ENCODE measurements at regions not wholly inside any gene's neighbourhood (a gene's known extent, or its start where the extent isn't known, plus 50 kb on each side); places are given as distances from the start of the nearest gene placed in this dataset.

- Histone ChIP-seq H3K36me3 (ENCODE audit: control insufficient read depth in 2 of 2, insufficient read depth in 2 of 2, low read length in 1 of 2) (no peaks in the 10 kb centered on the region), H3K4me1 (ENCODE audit: control insufficient read depth in 2 of 2, insufficient read depth in 2 of 2, low read length in 2 of 2) (no peaks in the 10 kb centered on the region), H3K4me3 (ENCODE audit: low read length in 2 of 2) (no peak overlapping the region), H3K27me3 (ENCODE audit: control insufficient read depth in 2 of 2, insufficient read depth in 1 of 2, low read length in 1 of 2) (no peaks in the 10 kb centered on the region), H3K27ac (ENCODE audit: low read depth in 1 of 2, low read length in 1 of 2) (no peak overlapping the region), H3K9me3 (ENCODE audit: control insufficient read depth in 2 of 2, insufficient read depth in 1 of 2, low read length in 1 of 2) (peaks cover 0 to 7% of the 10 kb centered on the region in 2 donors)
- 88% methylated on average over 2 of the region's 2 CpGs for WGBS
- DNase-seq (ENCODE audit: low read depth in 6 of 9, low spot score in 9 of 9), result no peak
Observed at GRCh38 chr3:161969867-161970266, 473.3 kb downstream of the OTOL1 start.

- H3K27me3 ChIP-seq (ENCODE audit: control insufficient read depth in 2 of 2, insufficient read depth in 1 of 2, low read length in 1 of 2), result no peaks in the 10 kb centered on the region
- H3K4me3 ChIP-seq (ENCODE audit: low read length in 2 of 2), result no peak overlapping the region
- no peaks in the 10 kb centered on the region for H3K36me3 ChIP-seq (ENCODE audit: control insufficient read depth in 2 of 2, insufficient read depth in 2 of 2, low read length in 1 of 2)
- no peak overlapping the region for H3K27ac ChIP-seq (ENCODE audit: low read depth in 1 of 2, low read length in 1 of 2)
- no peaks in the 10 kb centered on the region for H3K4me1 ChIP-seq (ENCODE audit: control insufficient read depth in 2 of 2, insufficient read depth in 2 of 2, low read length in 2 of 2)
- H3K9me3 ChIP-seq (ENCODE audit: control insufficient read depth in 2 of 2, insufficient read depth in 1 of 2, low read length in 1 of 2), result peaks cover 0 to 22% of the 10 kb centered on the region in 2 donors
- WGBS, result 95% methylated on average over 2 of the region's 2 CpGs
- DNase-seq (ENCODE audit: low read depth in 6 of 9, low spot score in 9 of 9), result no peak
Observed at GRCh38 chr3:161975201-161975600, 478.6 kb downstream of the OTOL1 start.

DNA sequence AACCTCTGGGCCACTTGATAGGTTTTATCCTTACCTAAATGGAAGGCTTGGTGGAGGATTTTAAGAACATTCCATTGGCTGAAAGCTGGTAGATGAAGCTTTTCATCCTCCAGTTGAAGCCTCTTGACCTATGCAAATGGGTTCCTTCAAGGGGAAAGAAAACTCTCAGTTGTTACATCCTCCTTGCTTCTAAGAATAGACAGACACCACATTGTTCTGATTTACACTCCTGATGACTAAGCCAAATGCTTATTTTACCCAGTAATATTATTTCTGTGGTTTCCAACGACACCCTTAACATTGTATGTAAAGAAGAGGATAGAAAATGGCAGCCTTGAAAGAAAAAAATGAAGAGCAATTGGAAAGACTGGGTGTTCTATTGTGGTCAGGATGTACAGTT, 480.5 kb downstream of the OTOL1 start:
- 47% methylated on average over 1 of the region's 1 CpG for WGBS
- no peak for DNase-seq (ENCODE audit: low read depth in 6 of 9, low spot score in 9 of 9)
- Histone ChIP-seq H3K36me3 (ENCODE audit: control insufficient read depth in 2 of 2, insufficient read depth in 2 of 2, low read length in 1 of 2) (no peaks in the 10 kb centered on the region), H3K27ac (ENCODE audit: low read depth in 1 of 2, low read length in 1 of 2) (no peak overlapping the region), H3K9me3 (ENCODE audit: control insufficient read depth in 2 of 2, insufficient read depth in 1 of 2, low read length in 1 of 2) (peaks cover 0 to 22% of the 10 kb centered on the region in 2 donors), H3K27me3 (ENCODE audit: control insufficient read depth in 2 of 2, insufficient read depth in 1 of 2, low read length in 1 of 2) (no peaks in the 10 kb centered on the region), H3K4me1 (ENCODE audit: control insufficient read depth in 2 of 2, insufficient read depth in 2 of 2, low read length in 2 of 2) (no peaks in the 10 kb centered on the region), H3K4me3 (ENCODE audit: low read length in 2 of 2) (no peak overlapping the region)

DNA sequence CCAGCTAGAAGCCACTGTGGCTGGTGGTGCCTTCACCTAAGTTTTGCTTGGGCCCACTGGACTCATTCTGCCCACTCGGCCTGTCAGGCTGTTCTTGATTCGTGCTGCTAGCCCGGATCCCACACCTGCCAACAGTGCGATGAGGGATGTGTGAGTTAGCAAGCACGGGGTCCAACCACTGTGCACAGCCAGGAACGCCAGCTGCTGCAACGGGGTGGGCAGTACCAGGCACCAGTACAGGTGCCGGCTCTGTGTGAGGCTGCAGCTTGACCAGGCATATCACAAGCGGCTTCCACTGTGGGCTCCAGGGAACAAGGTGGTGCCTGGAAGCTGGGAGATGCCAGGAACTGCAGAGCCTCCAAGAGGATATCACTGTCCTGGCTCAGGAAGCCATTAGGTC, 481.2 kb downstream of the OTOL1 start:
- Histone ChIP-seq H3K9me3 (ENCODE audit: control insufficient read depth in 2 of 2, insufficient read depth in 1 of 2, low read length in 1 of 2) (peaks cover 0 to 22% of the 10 kb centered on the region in 2 donors), H3K27me3 (ENCODE audit: control insufficient read depth in 2 of 2, insufficient read depth in 1 of 2, low read length in 1 of 2) (no peaks in the 10 kb centered on the region), H3K27ac (ENCODE audit: low read depth in 1 of 2, low read length in 1 of 2) (no peak overlapping the region), H3K4me3 (ENCODE audit: low read length in 2 of 2) (no peak overlapping the region), H3K4me1 (ENCODE audit: control insufficient read depth in 2 of 2, insufficient read depth in 2 of 2, low read length in 2 of 2) (no peaks in the 10 kb centered on the region), H3K36me3 (ENCODE audit: control insufficient read depth in 2 of 2, insufficient read depth in 2 of 2, low read length in 1 of 2) (no peaks in the 10 kb centered on the region)
- no peak for DNase-seq (ENCODE audit: low read depth in 6 of 9, low spot score in 9 of 9)
- 97% methylated on average over 9 of the region's 9 CpGs for WGBS

DNA sequence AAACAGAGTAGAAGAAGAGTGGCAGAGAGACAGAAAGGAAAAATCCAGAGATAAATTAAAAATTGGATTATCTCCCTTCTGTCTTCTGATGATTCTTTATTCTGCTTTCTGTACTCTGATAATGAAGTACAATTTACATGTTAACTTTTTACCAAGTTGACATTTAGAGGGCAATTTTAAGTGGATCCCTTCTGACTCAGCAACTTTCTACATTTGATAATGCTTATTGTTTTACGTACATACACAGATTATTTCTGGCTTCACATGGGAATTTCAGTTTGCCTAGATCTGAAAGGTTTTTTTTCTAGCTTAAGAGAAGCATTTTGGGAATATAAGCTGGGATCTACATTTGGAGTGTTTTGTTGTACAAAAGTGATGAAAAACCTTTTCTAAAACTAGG, 491.3 kb downstream of the OTOL1 start:
- Histone ChIP-seq H3K4me3 (ENCODE audit: low read length in 2 of 2) (no peak overlapping the region), H3K9me3 (ENCODE audit: control insufficient read depth in 2 of 2, insufficient read depth in 1 of 2, low read length in 1 of 2) (no peaks in the 10 kb centered on the region), H3K27ac (ENCODE audit: low read depth in 1 of 2, low read length in 1 of 2) (no peak overlapping the region), H3K36me3 (ENCODE audit: control insufficient read depth in 2 of 2, insufficient read depth in 2 of 2, low read length in 1 of 2) (no peaks in the 10 kb centered on the region), H3K27me3 (ENCODE audit: control insufficient read depth in 2 of 2, insufficient read depth in 1 of 2, low read length in 1 of 2) (no peaks in the 10 kb centered on the region), H3K4me1 (ENCODE audit: control insufficient read depth in 2 of 2, insufficient read depth in 2 of 2, low read length in 2 of 2) (no peaks in the 10 kb centered on the region)
- WGBS, result 89% methylated on average over 1 of the region's 1 CpG
- DNase-seq (ENCODE audit: low read depth in 6 of 9, low spot score in 9 of 9), result no peak

- WGBS, result 92% methylated on average over 1 of the region's 1 CpG
- Histone ChIP-seq H3K36me3 (ENCODE audit: control insufficient read depth in 2 of 2, insufficient read depth in 2 of 2, low read length in 1 of 2) (no peaks in the 10 kb centered on the region), H3K27me3 (ENCODE audit: control insufficient read depth in 2 of 2, insufficient read depth in 1 of 2, low read length in 1 of 2) (no peaks in the 10 kb centered on the region), H3K9me3 (ENCODE audit: control insufficient read depth in 2 of 2, insufficient read depth in 1 of 2, low read length in 1 of 2) (no peaks in the 10 kb centered on the region), H3K27ac (ENCODE audit: low read depth in 1 of 2, low read length in 1 of 2) (no peak overlapping the region), H3K4me1 (ENCODE audit: control insufficient read depth in 2 of 2, insufficient read depth in 2 of 2, low read length in 2 of 2) (no peaks in the 10 kb centered on the region), H3K4me3 (ENCODE audit: low read length in 2 of 2) (no peak overlapping the region)
- DNase-seq (ENCODE audit: low read depth in 6 of 9, low spot score in 9 of 9), result no peak
Observed at GRCh38 chr3:161989012-161989411, 492.4 kb downstream of the OTOL1 start.

- no peaks in the 10 kb centered on the region for H3K36me3 ChIP-seq (ENCODE audit: control insufficient read depth in 2 of 2, insufficient read depth in 2 of 2, low read length in 1 of 2)
- no peaks in the 10 kb centered on the region for H3K27me3 ChIP-seq (ENCODE audit: control insufficient read depth in 2 of 2, insufficient read depth in 1 of 2, low read length in 1 of 2)
- 98% methylated on average over 3 of the region's 3 CpGs for WGBS
- no peak overlapping the region for H3K27ac ChIP-seq (ENCODE audit: low read depth in 1 of 2, low read length in 1 of 2)
- H3K9me3 ChIP-seq (ENCODE audit: control insufficient read depth in 2 of 2, insufficient read depth in 1 of 2, low read length in 1 of 2), result no peaks in the 10 kb centered on the region
- DNase-seq (ENCODE audit: low read depth in 6 of 9, low spot score in 9 of 9), result no peak
- no peaks in the 10 kb centered on the region for H3K4me1 ChIP-seq (ENCODE audit: control insufficient read depth in 2 of 2, insufficient read depth in 2 of 2, low read length in 2 of 2)
- H3K4me3 ChIP-seq (ENCODE audit: low read length in 2 of 2), result no peak overlapping the region
Observed at GRCh38 chr3:161990036-161990435, 493.4 kb downstream of the OTOL1 start.

DNA sequence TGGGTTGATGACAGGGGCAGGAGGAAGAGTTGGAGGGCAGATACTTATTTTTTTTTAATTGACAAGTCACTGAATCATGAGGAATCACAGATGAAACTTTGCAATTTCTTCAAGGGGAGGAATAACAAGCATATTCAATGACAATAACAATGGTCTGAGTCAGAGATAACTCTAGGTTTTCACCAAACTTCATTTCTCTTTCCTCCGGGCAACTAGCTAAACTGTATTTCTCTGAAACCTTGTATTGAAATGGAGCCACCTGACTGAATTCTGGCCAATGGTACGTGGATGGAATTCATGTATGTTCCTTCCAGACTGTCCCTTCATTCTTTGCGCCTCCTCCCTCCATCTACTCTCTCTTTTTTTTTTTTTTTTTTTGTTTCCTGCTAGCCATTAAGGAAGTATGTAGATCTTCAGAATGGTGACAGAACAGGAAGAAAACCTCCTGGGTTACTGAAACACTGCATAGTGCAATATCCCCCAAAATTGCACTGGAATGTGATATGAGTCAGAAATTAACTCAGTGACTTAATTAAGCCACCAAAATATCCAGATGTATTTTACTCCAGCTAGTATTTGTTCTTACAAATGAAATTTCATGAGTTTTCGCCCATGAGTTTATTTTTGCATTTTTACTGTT, 495.4 kb downstream of the OTOL1 start:
- Histone ChIP-seq H3K4me1 (ENCODE audit: control insufficient read depth in 2 of 2, insufficient read depth in 2 of 2, low read length in 2 of 2) (no peaks in the 10 kb centered on the region), H3K27ac (ENCODE audit: low read depth in 1 of 2, low read length in 1 of 2) (no peak overlapping the region), H3K9me3 (ENCODE audit: control insufficient read depth in 2 of 2, insufficient read depth in 1 of 2, low read length in 1 of 2) (no peaks in the 10 kb centered on the region), H3K27me3 (ENCODE audit: control insufficient read depth in 2 of 2, insufficient read depth in 1 of 2, low read length in 1 of 2) (no peaks in the 10 kb centered on the region), H3K4me3 (ENCODE audit: low read length in 2 of 2) (no peak overlapping the region), H3K36me3 (ENCODE audit: control insufficient read depth in 2 of 2, insufficient read depth in 2 of 2, low read length in 1 of 2) (no peaks in the 10 kb centered on the region)
- 94% methylated on average over 4 of the region's 4 CpGs for WGBS
- no peak for DNase-seq (ENCODE audit: low read depth in 6 of 9, low spot score in 9 of 9)

GRCh38 chr3:161999846-162000245, 503.2 kb downstream of the OTOL1 start:
- WGBS, result 94% methylated on average over 2 of the region's 2 CpGs
- DNase-seq (ENCODE audit: low read depth in 6 of 9, low spot score in 9 of 9), result no peak
- Histone ChIP-seq H3K9me3 (ENCODE audit: control insufficient read depth in 2 of 2, insufficient read depth in 1 of 2, low read length in 1 of 2) (no peaks in the 10 kb centered on the region), H3K4me1 (ENCODE audit: control insufficient read depth in 2 of 2, insufficient read depth in 2 of 2, low read length in 2 of 2) (no peaks in the 10 kb centered on the region), H3K36me3 (ENCODE audit: control insufficient read depth in 2 of 2, insufficient read depth in 2 of 2, low read length in 1 of 2) (no peaks in the 10 kb centered on the region), H3K27me3 (ENCODE audit: control insufficient read depth in 2 of 2, insufficient read depth in 1 of 2, low read length in 1 of 2) (no peaks in the 10 kb centered on the region), H3K27ac (ENCODE audit: low read depth in 1 of 2, low read length in 1 of 2) (no peak overlapping the region), H3K4me3 (ENCODE audit: low read length in 2 of 2) (no peak overlapping the region)

GRCh38 chr3:162007722-162008121, 511.1 kb downstream of the OTOL1 start:
- no peaks in the 10 kb centered on the region for H3K36me3 ChIP-seq (ENCODE audit: control insufficient read depth in 2 of 2, insufficient read depth in 2 of 2, low read length in 1 of 2)
- H3K27ac ChIP-seq (ENCODE audit: low read depth in 1 of 2, low read length in 1 of 2), result no peak overlapping the region
- no peaks in the 10 kb centered on the region for H3K9me3 ChIP-seq (ENCODE audit: control insufficient read depth in 2 of 2, insufficient read depth in 1 of 2, low read length in 1 of 2)
- H3K27me3 ChIP-seq (ENCODE audit: control insufficient read depth in 2 of 2, insufficient read depth in 1 of 2, low read length in 1 of 2), result no peaks in the 10 kb centered on the region
- no peak overlapping the region for H3K4me3 ChIP-seq (ENCODE audit: low read length in 2 of 2)
- 65% methylated on average over 2 of the region's 2 CpGs for WGBS
- H3K4me1 ChIP-seq (ENCODE audit: control insufficient read depth in 2 of 2, insufficient read depth in 2 of 2, low read length in 2 of 2), result no peaks in the 10 kb centered on the region
- no peak for DNase-seq (ENCODE audit: low read depth in 6 of 9, low spot score in 9 of 9)
